Esophagus squamous epithelium (tissue), 4 donors: ENCODE measurements at regions not wholly inside any gene's neighbourhood (a gene's known extent, or its start where the extent isn't known, plus 50 kb on each side); places are given as distances from the start of the nearest gene placed in this dataset.

Source experiments
- POLR2A ChIP-seq, 4 donors: fragments of 450-650 bp; IDR thresholded peaks; one replicate each; pipeline ENCODE4 v1.6.1; 2017; ENCODE audit warnings: antibody characterized with exemption in 4 of 4, mild to moderate bottlenecking in 4 of 4, moderate library complexity in 3 of 4
- TF ChIP-seq, protein P1 (sequence below), 6 experiments: fragments of 450-650 bp in 4 of 6; fragments of 200-600 bp in 2 of 6; sonication (generic) in 2 of 6; IDR thresholded peaks; one replicate each; pipeline ENCODE4 v1.5.1; 2016 to 2019; ENCODE audit warnings: antibody characterized with exemption in 6 of 6, mild to moderate bottlenecking in 4 of 6, moderate library complexity in 4 of 6

DNA sequence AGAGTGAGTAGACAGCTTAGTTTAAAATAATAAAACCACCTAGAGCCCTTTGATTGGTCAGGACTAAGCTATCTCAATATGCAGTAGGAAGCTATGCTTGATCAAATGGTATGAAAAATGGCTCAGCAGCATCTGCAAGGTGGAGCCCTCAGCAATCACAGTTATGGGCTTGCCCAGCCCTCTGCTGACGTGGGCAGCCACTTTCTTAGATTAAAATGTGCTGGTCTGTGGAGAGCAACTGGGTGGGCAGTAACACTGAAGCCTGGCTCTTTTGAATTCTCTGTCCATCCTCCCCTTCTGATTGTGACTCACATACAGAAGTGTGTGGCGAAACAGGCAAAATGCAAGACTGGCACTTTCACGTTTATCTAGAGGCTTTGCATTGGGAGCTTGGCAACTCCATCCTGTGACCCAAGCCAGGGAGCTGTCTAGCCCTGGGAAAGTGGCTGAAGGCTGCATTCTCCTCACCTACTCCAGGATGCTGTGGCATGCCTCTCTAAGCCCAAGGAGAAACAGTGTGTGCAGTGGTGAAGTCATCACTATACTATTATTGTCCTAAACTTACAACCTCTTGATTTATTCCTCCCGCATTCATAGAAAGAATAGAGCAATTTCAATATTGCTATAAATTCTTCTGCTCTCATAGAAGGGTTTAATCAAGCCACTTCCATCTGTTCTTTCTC, 61.1 kb downstream of the MED10 start:
- TF ChIP-seq, protein P1, sequence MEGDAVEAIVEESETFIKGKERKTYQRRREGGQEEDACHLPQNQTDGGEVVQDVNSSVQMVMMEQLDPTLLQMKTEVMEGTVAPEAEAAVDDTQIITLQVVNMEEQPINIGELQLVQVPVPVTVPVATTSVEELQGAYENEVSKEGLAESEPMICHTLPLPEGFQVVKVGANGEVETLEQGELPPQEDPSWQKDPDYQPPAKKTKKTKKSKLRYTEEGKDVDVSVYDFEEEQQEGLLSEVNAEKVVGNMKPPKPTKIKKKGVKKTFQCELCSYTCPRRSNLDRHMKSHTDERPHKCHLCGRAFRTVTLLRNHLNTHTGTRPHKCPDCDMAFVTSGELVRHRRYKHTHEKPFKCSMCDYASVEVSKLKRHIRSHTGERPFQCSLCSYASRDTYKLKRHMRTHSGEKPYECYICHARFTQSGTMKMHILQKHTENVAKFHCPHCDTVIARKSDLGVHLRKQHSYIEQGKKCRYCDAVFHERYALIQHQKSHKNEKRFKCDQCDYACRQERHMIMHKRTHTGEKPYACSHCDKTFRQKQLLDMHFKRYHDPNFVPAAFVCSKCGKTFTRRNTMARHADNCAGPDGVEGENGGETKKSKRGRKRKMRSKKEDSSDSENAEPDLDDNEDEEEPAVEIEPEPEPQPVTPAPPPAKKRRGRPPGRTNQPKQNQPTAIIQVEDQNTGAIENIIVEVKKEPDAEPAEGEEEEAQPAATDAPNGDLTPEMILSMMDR (IDR thresholded peaks at IDR 0.05), result no peak
- TF ChIP-seq POLR2A (IDR thresholded peaks at IDR 0.05), result no peak
